IMR-90 (cell line): ENCODE measurements at regions not wholly inside any gene's neighbourhood (a gene's known extent, or its start where the extent isn't known, plus 50 kb on each side); places are given as distances from the start of the nearest gene placed in this dataset.

ENCODE experiments used
- ATAC-seq: fragments of 200-7000 bp; cut with Tn5 transposase; 2 replicates; pipeline ENCODE4 v1.9.1; 2020; ENCODE audit warnings: low read depth, mild to moderate bottlenecking, moderate library complexity
- BruUV-seq: library from RNA; stranded (reverse); fragments of 400-500 nt; replicated peaks from 2 replicates; lab custom pipeline; 2021; lab: Mats Ljungman, UMichigan
- CTCF ChIA-PET: fragments of 300-600 bp; formaldehyde crosslinking; extraction: SDS; loops from one replicate; lab custom pipeline; 2021; ENCODE audit warnings: antibody characterized with exemption; lab: Yijun Ruan, JAX
- POLR2A ChIA-PET: fragments of 300-600 bp; sonication (Branson Sonifier 250); formaldehyde crosslinking; loops from one replicate; lab custom pipeline; 2022; ENCODE audit warnings: antibody characterized with exemption; ENCODE audit not compliant: unreplicated experiment; lab: Charles Lee
- DNase-seq: peaks from one replicate; pipeline ENCODE4 v3.0.0; 2013
- H2AFZ ChIP-seq: replicated peaks from 2 replicates; pipeline ENCODE3; 2013; ENCODE audit warnings: low read length, mild to moderate bottlenecking; ENCODE audit not compliant: poor library complexity
- H2AK5ac ChIP-seq: 2 replicates; pipeline ENCODE4 v1.6.1; 2013; ENCODE audit warnings: low read depth, low read length, inconsistent platforms
- H2AK9ac ChIP-seq: replicated peaks from 2 replicates; pipeline ENCODE3; 2013; ENCODE audit warnings: mild to moderate bottlenecking, low read depth, low read length, moderate library complexity; ENCODE audit not compliant: poor library complexity
- H2BK120ac ChIP-seq: 2 replicates; pipeline ENCODE4 v1.6.1; 2013; ENCODE audit warnings: low read depth, low read length, inconsistent platforms
- H2BK15ac ChIP-seq: 3 replicates; pipeline ENCODE4 v1.6.1; 2013; ENCODE audit warnings: low read depth, low read length, inconsistent platforms
- H2BK20ac ChIP-seq: 2 replicates; pipeline ENCODE4 v1.6.1; 2013; ENCODE audit warnings: low read depth, mild to moderate bottlenecking, inconsistent platforms, low read length, moderate library complexity
- H2BK5ac ChIP-seq: 2 replicates; pipeline ENCODE4 v1.6.1; 2013; ENCODE audit warnings: mild to moderate bottlenecking, low read depth, low read length, inconsistent platforms; ENCODE audit not compliant: poor library complexity, severe bottlenecking
- H3K14ac ChIP-seq: replicated peaks from 2 replicates; pipeline ENCODE4 v1.6.1; 2013; ENCODE audit warnings: low read depth, low read length, inconsistent platforms
- H3K18ac ChIP-seq: 2 replicates; pipeline ENCODE4 v1.6.1; 2013; ENCODE audit warnings: low read depth, low read length, control low read depth
- H3K23ac ChIP-seq: 2 replicates; pipeline ENCODE4 v1.6.1; 2013; ENCODE audit warnings: low read depth, low read length, inconsistent platforms
- H3K27ac ChIP-seq: 2 replicates; pipeline ENCODE4 v1.5.1; 2013; ENCODE audit warnings: mild to moderate bottlenecking, control low read depth, low read length; ENCODE audit not compliant: insufficient read depth
- H3K27me3 ChIP-seq: 2 replicates; pipeline ENCODE4 v1.6.1; 2013; ENCODE audit warnings: low read length; ENCODE audit not compliant: control insufficient read depth, insufficient read depth
- H3K36me3 ChIP-seq: 2 replicates; pipeline ENCODE4 v1.6.1; 2013; ENCODE audit warnings: low read length, mixed read lengths; ENCODE audit not compliant: control insufficient read depth, insufficient read depth
- H3K4ac ChIP-seq: 2 replicates; pipeline ENCODE4 v1.6.1; 2013; ENCODE audit warnings: low read depth, low read length, inconsistent platforms
- H3K4me1 ChIP-seq: 2 replicates; pipeline ENCODE4 v1.6.1; 2013; ENCODE audit warnings: low read length, mixed read lengths; ENCODE audit not compliant: control insufficient read depth, insufficient read depth
- H3K4me2 ChIP-seq: 2 replicates; pipeline ENCODE4 v1.6.1; 2013; ENCODE audit warnings: low read depth, mild to moderate bottlenecking, control low read depth, low read length, moderate library complexity
- H3K4me3 ChIP-seq: 2 replicates; pipeline ENCODE4 v1.5.1; 2013; ENCODE audit warnings: low read depth, mild to moderate bottlenecking, control low read depth, low read length, moderate library complexity; ENCODE audit not compliant: insufficient read depth
- H3K56ac ChIP-seq: 2 replicates; pipeline ENCODE4 v1.6.1; 2013; ENCODE audit warnings: low read length, inconsistent platforms; ENCODE audit not compliant: insufficient read depth; ENCODE audit errors: extremely low read depth
- H3K79me1 ChIP-seq, 2 experiments: 2 replicates each; pipeline ENCODE4 v1.6.1; 2013; ENCODE audit warnings: low read length in 2 of 2, inconsistent platforms in 1 of 2, low read depth in 1 of 2
- H3K9ac ChIP-seq: 2 replicates; pipeline ENCODE4 v1.6.1; 2013; ENCODE audit warnings: low read depth, low read length, control low read depth
- H3K9me1 ChIP-seq: 2 replicates; pipeline ENCODE4 v1.6.1; 2013; ENCODE audit warnings: low read length, inconsistent platforms; ENCODE audit not compliant: insufficient read depth
- H3K9me3 ChIP-seq: 2 replicates; pipeline ENCODE4 v1.6.1; 2013; ENCODE audit warnings: low read length; ENCODE audit not compliant: control insufficient read depth, insufficient read depth
- H4K20me1 ChIP-seq: 2 replicates; pipeline ENCODE4 v1.6.1; 2013; ENCODE audit warnings: low read length, inconsistent platforms; ENCODE audit not compliant: insufficient read depth
- H4K5ac ChIP-seq: 2 replicates; pipeline ENCODE4 v1.6.1; 2013; ENCODE audit warnings: mild to moderate bottlenecking, low read depth, low read length, control low read depth
- H4K8ac ChIP-seq, 2 experiments: 2 replicates each; pipeline ENCODE4 v1.6.1; 2013; ENCODE audit warnings: low read depth in 2 of 2, low read length in 2 of 2, control low read depth in 1 of 2, inconsistent platforms in 1 of 2
- H4K91ac ChIP-seq: 2 replicates; pipeline ENCODE4 v1.6.1; 2013; ENCODE audit warnings: low read depth, low read length, inconsistent platforms; ENCODE audit not compliant: insufficient read depth
- CEBPB ChIP-seq: IDR thresholded peaks from 2 replicates; pipeline ENCODE4 v1.6.1; 2012; ENCODE audit warnings: low read depth, low read length, improper control_type of control experiment
- WGBS, 2 experiments: methylation state at CpG; one replicate each; pipeline versions ENCODE4 v1.1.5 to v1.1.7; 2013; ENCODE audit warnings: missing lambda C conversion rate in 2 of 2; ENCODE audit not compliant: insufficient read length in 1 of 2; ENCODE audit errors: extremely low coverage in 2 of 2; 5-methylcytosine and 5-hydroxymethylcytosine counted together
- dilution Hi-C: fragments of 300-500 bp; cut with HindIII; formaldehyde crosslinking; loops from one replicate; pipeline ENCODE4 v1.14.3; 2018; ENCODE audit warnings: low sequenced_read_pairs; ENCODE audit not compliant: unreplicated experiment
- in situ Hi-C: fragments of 300-500 bp; cut with MboI; formaldehyde crosslinking; loops from 3 replicates; pipeline ENCODE4 v1.14.3; 2019; ENCODE audit warnings: low sequenced_read_pairs, inconsistent platforms, mixed read lengths
- intact Hi-C: fragments of 100-400 bp; cut with micrococcal nuclease; formaldehyde crosslinking; loops from 2 replicates; pipeline ENCODE4 v1.10.0; 2022
- TF ChIP-seq, protein P1 (sequence below): fragments of 150-350 bp; IDR thresholded peaks from 2 replicates; pipeline ENCODE4 v1.6.1; 2016; ENCODE audit warnings: low read depth, mild to moderate bottlenecking, low read length, moderate library complexity, borderline replicate concordance

DNA sequence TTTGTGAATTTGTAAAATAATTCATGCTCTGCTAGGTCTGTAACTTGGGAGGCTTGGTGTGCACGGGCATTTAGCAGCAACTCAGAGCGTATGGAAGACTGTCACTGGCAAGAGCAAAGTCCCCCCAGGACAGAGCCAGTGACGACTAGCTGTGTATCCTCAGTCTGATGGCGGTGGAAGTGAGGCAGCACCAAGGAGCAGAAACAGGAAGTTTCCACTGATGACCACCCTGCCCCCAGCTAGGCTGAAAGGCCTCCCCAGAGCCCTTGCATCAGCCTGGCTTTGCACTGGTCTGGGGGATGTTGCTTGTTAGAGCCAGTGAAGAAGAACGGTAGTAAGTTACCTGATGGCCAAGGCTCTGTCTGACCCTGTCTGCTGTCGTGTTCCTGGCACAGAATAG, 66.8 kb upstream of the ABL1 start:
- ATAC-seq: peak; percentile 25; the same call in 1 of the 2 replicates
- Histone ChIP-seq H2AK5ac (peak overlapping the region; percentile 41), H3K4me1 (peaks cover 28% of the 10 kb centered on the region), H2BK15ac (peak overlapping the region; percentile 11; the same call in 1 of the 3 replicates), H2BK120ac (peak overlapping the region; percentile 45), H3K4ac (peak overlapping the region; percentile 80), H2AK9ac (peak overlapping the region; percentile 38), H3K4me2 (peak overlapping the region; percentile 39; the same call in 1 of the 2 replicates), H2BK20ac (peak overlapping the region; percentile 20; the same call in 1 of the 2 replicates), H3K9me3 (no peaks in the 10 kb centered on the region), H4K5ac (peak overlapping the region; percentile 50), H4K20me1 (no peaks in the 10 kb centered on the region), H3K36me3 (no peaks in the 10 kb centered on the region), H3K14ac (peak overlapping the region; percentile 50), H2AFZ (peak overlapping the region; percentile 9), H3K79me1 (peaks cover 37 to 81% of the 10 kb centered on the region in 2 experiments), H3K9me1 (peaks cover 23% of the 10 kb centered on the region), H3K9ac (peak overlapping the region; percentile 37), H3K18ac (peak overlapping the region; percentile 62), H4K8ac (peak overlapping the region; percentile 50 to 78; a peak in 3 of 4 replicates), H3K56ac (no peak overlapping the region), H3K27me3 (no peaks in the 10 kb centered on the region), H3K27ac (peak overlapping the region; percentile 57), H3K23ac (peak overlapping the region; percentile 48), H3K4me3 (no peak overlapping the region), H4K91ac (peak overlapping the region; percentile 48), H2BK5ac (peak overlapping the region; percentile 16)
- ChIA-PET POLR2A (no interaction called here), CTCF (interaction anchor here (1.0 kb wide), 1 partner anchor 100 kb away, joined by 3 read pairs; no protein-coding TSS in a partner anchor)
- dilution Hi-C loops: no loop called here
- WGBS, 2 experiments: 56% methylated on average over 3 of the region's 6 CpGs; no CpG with 5 or more reads in 1 of the 2 experiments
- in situ Hi-C loops: no loop called here
- no TSS peak for BruUV-seq
- TF ChIP-seq CEBPB: peak; percentile 53
- TF ChIP-seq, protein P1, sequence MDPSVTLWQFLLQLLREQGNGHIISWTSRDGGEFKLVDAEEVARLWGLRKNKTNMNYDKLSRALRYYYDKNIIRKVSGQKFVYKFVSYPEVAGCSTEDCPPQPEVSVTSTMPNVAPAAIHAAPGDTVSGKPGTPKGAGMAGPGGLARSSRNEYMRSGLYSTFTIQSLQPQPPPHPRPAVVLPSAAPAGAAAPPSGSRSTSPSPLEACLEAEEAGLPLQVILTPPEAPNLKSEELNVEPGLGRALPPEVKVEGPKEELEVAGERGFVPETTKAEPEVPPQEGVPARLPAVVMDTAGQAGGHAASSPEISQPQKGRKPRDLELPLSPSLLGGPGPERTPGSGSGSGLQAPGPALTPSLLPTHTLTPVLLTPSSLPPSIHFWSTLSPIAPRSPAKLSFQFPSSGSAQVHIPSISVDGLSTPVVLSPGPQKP: no peak
- intact Hi-C loops: no loop called here
- peak; percentile 49 for DNase-seq
